Esophagus squamous epithelium (tissue), 4 donors: ENCODE measurements at regions not wholly inside any gene's neighbourhood (a gene's known extent, or its start where the extent isn't known, plus 50 kb on each side); places are given as distances from the start of the nearest gene placed in this dataset.

ENCODE experiments used
- CTCF ChIP-seq, 6 experiments: fragments of 450-650 bp in 4 of 6; fragments of 200-600 bp in 2 of 6; sonication (generic) in 2 of 6; IDR thresholded peaks; one replicate each; pipeline ENCODE4 v1.5.1; 2016 to 2019; ENCODE audit warnings: antibody characterized with exemption in 6 of 6, mild to moderate bottlenecking in 4 of 6, moderate library complexity in 4 of 6
- POLR2A ChIP-seq, 4 donors: fragments of 450-650 bp; IDR thresholded peaks; one replicate each; pipeline ENCODE4 v1.6.1; 2017; ENCODE audit warnings: antibody characterized with exemption in 4 of 4, mild to moderate bottlenecking in 4 of 4, moderate library complexity in 3 of 4

GRCh38 chr21:35705888-35706287, 354.4 kb downstream of the SETD4 start:
- TF ChIP-seq CTCF (IDR thresholded peaks at IDR 0.05) (no peak), POLR2A (IDR thresholded peaks at IDR 0.05) (no peak)
